ENCODE measurements at regions not wholly inside any gene's neighbourhood (a gene's known extent, or its start where the extent isn't known, plus 50 kb on each side); places are given as distances from the start of the nearest gene placed in this dataset.
"Not testable (repeated sequence)": the region's sequence is repeated elsewhere in the genome, so short reads cannot be mapped to it uniquely, and the experiment has no call there.

DNA sequence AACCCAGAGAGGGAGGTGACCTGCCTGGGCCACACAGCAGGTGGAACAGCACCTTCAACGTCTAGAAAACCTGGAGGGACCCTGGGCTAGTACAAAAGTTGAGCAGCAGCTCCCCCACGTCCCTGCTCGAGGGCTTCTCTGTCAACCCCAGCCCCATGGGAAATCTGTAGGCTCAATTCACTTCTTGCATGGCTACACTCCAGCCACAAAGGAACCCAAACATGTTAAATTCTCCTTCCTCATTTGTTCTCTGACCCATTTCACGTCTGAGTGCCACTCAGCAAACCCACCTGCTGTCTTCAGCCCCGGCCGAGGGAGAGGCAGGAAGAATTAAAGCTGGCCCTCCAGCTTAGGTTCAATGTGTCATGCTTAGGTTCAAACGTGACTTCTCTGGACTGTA, 418.5 kb downstream of the MIAT start:
- H3K4me3 Mint-ChIP-seq: no peak overlapping the region
- Histone ChIP-seq H3K23ac (ENCODE audit: insufficient read length, low read depth, low read length) (no peak overlapping the region), H3K4ac (ENCODE audit: low read depth, low read length) (no peak overlapping the region), H2BK120ac (ENCODE audit: low read depth, low read length, poor library complexity, severe bottlenecking) (no peak overlapping the region), H3K23me2 (ENCODE audit: insufficient read length, low read depth, low read length, poor library complexity, severe bottlenecking) (no peaks in the 10 kb centered on the region), H2BK15ac (ENCODE audit: low read depth, low read length) (no peak overlapping the region), H4K20me1 (ENCODE audit: control insufficient read depth, insufficient read depth, insufficient read length) (no peaks in the 10 kb centered on the region), H3K79me1 (ENCODE audit: insufficient read depth, low read depth, low read length, poor library complexity, severe bottlenecking) (no peaks in the 10 kb centered on the region), H3K27me3 (ENCODE audit: insufficient read depth, low read length) (no peaks in the 10 kb centered on the region), H4K91ac (ENCODE audit: insufficient read length, low read depth, low read length) (no peak overlapping the region), H2AFZ (ENCODE audit: low read length) (no peak overlapping the region), H2BK5ac (ENCODE audit: insufficient read length, low read length) (no peak overlapping the region), H3K9me3 (ENCODE audit: control insufficient read depth, low read depth, low read length) (no peaks in the 10 kb centered on the region), H3K79me2 (ENCODE audit: insufficient read depth, low read length) (no peaks in the 10 kb centered on the region), H3K9ac (ENCODE audit: extremely low read depth, insufficient read length, low read length) (no peak overlapping the region), H3K14ac (ENCODE audit: insufficient read depth, low read length) (no peak overlapping the region), H3K4me2 (ENCODE audit: insufficient read depth, insufficient read length, low read length) (no peak overlapping the region), H2BK12ac (ENCODE audit: insufficient read length, low read depth, low read length) (no peak overlapping the region), H2AK5ac (ENCODE audit: insufficient read length, low read length) (no peak overlapping the region), H2BK20ac (ENCODE audit: low read depth, low read length, poor library complexity, severe bottlenecking) (no peak overlapping the region), H4K8ac (replicated peaks; ENCODE audit: insufficient read length, low read depth, low read length) (no peak overlapping the region), H3K56ac (ENCODE audit: insufficient read length, low read depth, low read length) (no peak overlapping the region), H3K18ac (ENCODE audit: insufficient read length, low read depth, low read length) (no peak overlapping the region), H4K5ac (ENCODE audit: insufficient read length, low read depth, low read length) (no peak overlapping the region), H3K27ac (ENCODE audit: insufficient read length, low read depth, low read length) (no peak overlapping the region), H3K4me1 (ENCODE audit: insufficient read depth, low read length) (no peaks in the 10 kb centered on the region), H3T11ph (ENCODE audit: low read length) (no peak overlapping the region)
- H3K27me3 Mint-ChIP-seq (ENCODE audit: low read depth): peaks cover 56% of the 10 kb centered on the region
- no peaks in the 10 kb centered on the region for H3K9me3 Mint-ChIP-seq
- WGBS (ENCODE audit: extremely low coverage, insufficient read length, low lambda C conversion rate): no CpG with 5 or more reads among the region's 7 CpGs
- H3K36me3 Mint-ChIP-seq (ENCODE audit: insufficient read depth in 1 of 3, low read depth in 3 of 3): no peaks in the 10 kb centered on the region
- H3K4me1 Mint-ChIP-seq: 0 out of 4 replicates have a peak, but pooled peaks cover 0 to 2% of the 10 kb centered on the region in 2 experiments
- no peak overlapping the region for H3K27ac Mint-ChIP-seq
- TF ChIP-seq, protein P1, sequence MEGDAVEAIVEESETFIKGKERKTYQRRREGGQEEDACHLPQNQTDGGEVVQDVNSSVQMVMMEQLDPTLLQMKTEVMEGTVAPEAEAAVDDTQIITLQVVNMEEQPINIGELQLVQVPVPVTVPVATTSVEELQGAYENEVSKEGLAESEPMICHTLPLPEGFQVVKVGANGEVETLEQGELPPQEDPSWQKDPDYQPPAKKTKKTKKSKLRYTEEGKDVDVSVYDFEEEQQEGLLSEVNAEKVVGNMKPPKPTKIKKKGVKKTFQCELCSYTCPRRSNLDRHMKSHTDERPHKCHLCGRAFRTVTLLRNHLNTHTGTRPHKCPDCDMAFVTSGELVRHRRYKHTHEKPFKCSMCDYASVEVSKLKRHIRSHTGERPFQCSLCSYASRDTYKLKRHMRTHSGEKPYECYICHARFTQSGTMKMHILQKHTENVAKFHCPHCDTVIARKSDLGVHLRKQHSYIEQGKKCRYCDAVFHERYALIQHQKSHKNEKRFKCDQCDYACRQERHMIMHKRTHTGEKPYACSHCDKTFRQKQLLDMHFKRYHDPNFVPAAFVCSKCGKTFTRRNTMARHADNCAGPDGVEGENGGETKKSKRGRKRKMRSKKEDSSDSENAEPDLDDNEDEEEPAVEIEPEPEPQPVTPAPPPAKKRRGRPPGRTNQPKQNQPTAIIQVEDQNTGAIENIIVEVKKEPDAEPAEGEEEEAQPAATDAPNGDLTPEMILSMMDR (conservative IDR thresholded peaks at IDR 0.05): no peak
- DNase-seq: no peak

DNA sequence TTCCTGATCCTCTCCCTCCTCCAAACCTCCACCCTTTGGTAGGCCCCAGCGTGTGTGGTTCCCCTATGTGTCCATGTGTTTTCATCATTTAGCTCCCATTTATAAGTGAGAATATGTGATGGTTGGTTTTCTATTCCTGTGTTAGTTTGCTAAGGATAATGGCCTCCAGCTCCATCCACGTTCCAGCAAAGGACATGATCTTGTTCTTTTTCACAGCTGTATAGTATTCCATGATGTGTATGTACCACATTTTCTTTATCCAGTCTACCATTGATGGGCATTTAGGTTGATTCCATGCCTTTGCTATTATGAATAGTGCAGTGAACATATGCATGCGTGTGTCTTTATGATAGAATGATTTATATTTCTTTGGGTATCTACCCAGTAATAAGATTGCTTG, 420.7 kb downstream of the MIAT start:
- H2AK5ac ChIP-seq (ENCODE audit: insufficient read length, low read length); H3K4ac ChIP-seq (ENCODE audit: low read depth, low read length); H3K9me3 ChIP-seq (ENCODE audit: control insufficient read depth, low read depth, low read length); H2BK15ac ChIP-seq (ENCODE audit: low read depth, low read length); H3K23me2 ChIP-seq (ENCODE audit: insufficient read length, low read depth, low read length, poor library complexity, severe bottlenecking); H3T11ph ChIP-seq (ENCODE audit: low read length); H4K91ac ChIP-seq (ENCODE audit: insufficient read length, low read depth, low read length); H3K14ac ChIP-seq (ENCODE audit: insufficient read depth, low read length); H3K4me3 Mint-ChIP-seq; H3K4me1 Mint-ChIP-seq; H2BK20ac ChIP-seq (ENCODE audit: low read depth, low read length, poor library complexity, severe bottlenecking); H3K9me3 Mint-ChIP-seq; H2BK5ac ChIP-seq (ENCODE audit: insufficient read length, low read length); H2BK120ac ChIP-seq (ENCODE audit: low read depth, low read length, poor library complexity, severe bottlenecking); H3K4me2 ChIP-seq (ENCODE audit: insufficient read depth, insufficient read length, low read length); H2BK12ac ChIP-seq (ENCODE audit: insufficient read length, low read depth, low read length); H3K56ac ChIP-seq (ENCODE audit: insufficient read length, low read depth, low read length); H3K4me1 ChIP-seq (ENCODE audit: insufficient read depth, low read length); H3K27me3 ChIP-seq (ENCODE audit: insufficient read depth, low read length); DNase-seq; H3K79me1 ChIP-seq (ENCODE audit: insufficient read depth, low read depth, low read length, poor library complexity, severe bottlenecking); H3K36me3 Mint-ChIP-seq (ENCODE audit: insufficient read depth in 1 of 3, low read depth in 3 of 3); H3K27ac ChIP-seq (ENCODE audit: insufficient read length, low read depth, low read length); H4K8ac ChIP-seq (replicated peaks; ENCODE audit: insufficient read length, low read depth, low read length); H2AFZ ChIP-seq (ENCODE audit: low read length); H3K9ac ChIP-seq (ENCODE audit: extremely low read depth, insufficient read length, low read length); H3K27ac Mint-ChIP-seq; H3K23ac ChIP-seq (ENCODE audit: insufficient read length, low read depth, low read length); H3K79me2 ChIP-seq (ENCODE audit: insufficient read depth, low read length); H4K20me1 ChIP-seq (ENCODE audit: control insufficient read depth, insufficient read depth, insufficient read length); H3K18ac ChIP-seq (ENCODE audit: insufficient read length, low read depth, low read length); H4K5ac ChIP-seq (ENCODE audit: insufficient read length, low read depth, low read length): not testable (repeated sequence)
- WGBS (ENCODE audit: extremely low coverage, insufficient read length, low lambda C conversion rate): no CpG with 5 or more reads among the region's 3 CpGs
- peaks cover 53% of the 10 kb centered on the region for H3K27me3 Mint-ChIP-seq (ENCODE audit: low read depth)
